H1 (cell line): ENCODE measurements at regions not wholly inside any gene's neighbourhood (a gene's known extent, or its start where the extent isn't known, plus 50 kb on each side); places are given as distances from the start of the nearest gene placed in this dataset.

ENCODE experiments used
- HDAC6 ChIP-seq: IDR thresholded peaks from one replicate; pipeline ENCODE4 v1.7.1; 2012; ENCODE audit warnings: low read depth, mild to moderate bottlenecking, inconsistent platforms, low read length, moderate library complexity
- SP4 ChIP-seq: IDR thresholded peaks from 2 replicates; pipeline ENCODE4 v1.6.1; 2012; ENCODE audit warnings: low read length, inconsistent platforms

- TF ChIP-seq HDAC6 = no peak
- no peak for TF ChIP-seq SP4
Observed at GRCh38 chr7:3218411-3219225, 82.4 kb upstream of the SDK1 start.
